ENCODE measurements at regions not wholly inside any gene's neighbourhood (a gene's known extent, or its start where the extent isn't known, plus 50 kb on each side); places are given as distances from the start of the nearest gene placed in this dataset.
A peak's percentile ranks its signal among the peaks of the same experiment; 100 is the strongest.

DNA sequence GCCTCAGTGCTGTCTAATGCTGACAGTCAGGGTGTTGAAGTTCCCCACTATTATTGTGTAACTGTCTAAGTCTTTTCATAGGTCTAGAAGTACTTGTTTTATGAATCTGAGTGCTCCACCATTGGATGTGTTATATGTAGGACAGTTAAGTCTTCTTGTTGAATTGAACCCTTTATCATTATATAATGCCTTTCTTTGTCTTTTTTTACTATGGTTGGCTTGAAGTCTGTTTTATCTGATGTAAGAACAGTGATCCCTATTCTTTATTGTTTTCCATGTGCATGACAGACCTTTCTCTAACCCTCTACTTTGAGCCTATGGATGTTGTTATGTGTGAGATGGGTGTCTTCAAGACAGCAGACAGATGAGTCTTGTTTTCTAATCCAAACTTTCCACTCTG is 107.8 kb upstream of the C11orf58 start:
- H3K36me3 ChIP-seq (ENCODE audit: insufficient read depth in 1 of 2, low read depth in 1 of 2) = no peaks in the 10 kb centered on the region
- H3K4me1 ChIP-seq = no peaks in the 10 kb centered on the region
- DNase-seq (no peak), ATAC-seq (no peak)
- H3K9me3 ChIP-seq = no peaks in the 10 kb centered on the region
- H3K27ac ChIP-seq = no peak overlapping the region
- no peak overlapping the region for H3K4me3 ChIP-seq
- intact Hi-C loops (cut with DNase I) = no loop called here
- no peaks in the 10 kb centered on the region for H3K27me3 ChIP-seq (ENCODE audit: insufficient read depth in 3 of 3, low read length in 2 of 3)
- TF ChIP-seq, protein P1, sequence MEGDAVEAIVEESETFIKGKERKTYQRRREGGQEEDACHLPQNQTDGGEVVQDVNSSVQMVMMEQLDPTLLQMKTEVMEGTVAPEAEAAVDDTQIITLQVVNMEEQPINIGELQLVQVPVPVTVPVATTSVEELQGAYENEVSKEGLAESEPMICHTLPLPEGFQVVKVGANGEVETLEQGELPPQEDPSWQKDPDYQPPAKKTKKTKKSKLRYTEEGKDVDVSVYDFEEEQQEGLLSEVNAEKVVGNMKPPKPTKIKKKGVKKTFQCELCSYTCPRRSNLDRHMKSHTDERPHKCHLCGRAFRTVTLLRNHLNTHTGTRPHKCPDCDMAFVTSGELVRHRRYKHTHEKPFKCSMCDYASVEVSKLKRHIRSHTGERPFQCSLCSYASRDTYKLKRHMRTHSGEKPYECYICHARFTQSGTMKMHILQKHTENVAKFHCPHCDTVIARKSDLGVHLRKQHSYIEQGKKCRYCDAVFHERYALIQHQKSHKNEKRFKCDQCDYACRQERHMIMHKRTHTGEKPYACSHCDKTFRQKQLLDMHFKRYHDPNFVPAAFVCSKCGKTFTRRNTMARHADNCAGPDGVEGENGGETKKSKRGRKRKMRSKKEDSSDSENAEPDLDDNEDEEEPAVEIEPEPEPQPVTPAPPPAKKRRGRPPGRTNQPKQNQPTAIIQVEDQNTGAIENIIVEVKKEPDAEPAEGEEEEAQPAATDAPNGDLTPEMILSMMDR (IDR thresholded peaks at IDR 0.05) = no peak

GRCh38 chr11:16618431-16618830 is 120.0 kb upstream of the C11orf58 start:
- Histone ChIP-seq H3K9me3 (no peaks in the 10 kb centered on the region), H3K4me3 (no peak overlapping the region), H3K4me1 (no peaks in the 10 kb centered on the region), H3K27me3 (ENCODE audit: insufficient read depth in 3 of 3, low read length in 2 of 3) (no peaks in the 10 kb centered on the region), H3K36me3 (ENCODE audit: insufficient read depth in 1 of 2, low read depth in 1 of 2) (no peaks in the 10 kb centered on the region), H3K27ac (no peak overlapping the region)
- no peak for DNase-seq
- intact Hi-C loops (cut with DNase I) = loop anchor here (5.0 to 10.0 kb wide), 2 partner anchors 764 to 976 kb away; no protein-coding TSS in a partner anchor
- WGBS, 3 donors = 84 to 92% (median 88%) methylated on average over 5 of the region's 5 CpGs
- no peak for ATAC-seq
- TF ChIP-seq, protein P1 (IDR thresholded peaks at IDR 0.05) = no peak

GRCh38 chr11:16615480-16615879 is 123.0 kb upstream of the C11orf58 start:
- Histone ChIP-seq H3K9me3 (no peaks in the 10 kb centered on the region), H3K4me3 (no peak overlapping the region), H3K27me3 (ENCODE audit: insufficient read depth in 3 of 3, low read length in 2 of 3) (peaks cover 0 to 8% (median 0%) of the 10 kb centered on the region in 3 donors), H3K27ac (no peak overlapping the region), H3K4me1 (no peaks in the 10 kb centered on the region), H3K36me3 (ENCODE audit: insufficient read depth in 1 of 2, low read depth in 1 of 2) (no peaks in the 10 kb centered on the region)
- intact Hi-C loops (cut with DNase I) = loop anchor here (5.0 to 10.0 kb wide), 2 partner anchors 761 to 973 kb away; no protein-coding TSS in a partner anchor
- WGBS, 3 donors = 50 to 96% (median 71%) methylated on average over 2 of the region's 2 CpGs
- DNase-seq = no peak
- TF ChIP-seq, protein P1 (IDR thresholded peaks at IDR 0.05) = no peak
- ATAC-seq = no peak

GRCh38 chr11:16613512-16614381 is 124.7 kb upstream of the C11orf58 start:
- Histone ChIP-seq H3K27ac (peak overlapping the region; percentile 87), H3K4me1 (no peaks in the 10 kb centered on the region), H3K9me3 (no peaks in the 10 kb centered on the region), H3K36me3 (ENCODE audit: insufficient read depth in 1 of 2, low read depth in 1 of 2) (no peaks in the 10 kb centered on the region), H3K27me3 (ENCODE audit: insufficient read depth in 3 of 3, low read length in 2 of 3) (peaks cover 0 to 8% (median 0%) of the 10 kb centered on the region in 3 donors), H3K4me3 (peak overlapping the region; percentile 71)
- 0 to 1% (median 1%) methylated on average over 59 to 65 of the region's 65 CpGs for WGBS, 3 donors
- DNase-seq (peak; percentile 87 to 93), ATAC-seq (peak; percentile 97 to 99 (median 98))
- intact Hi-C loops (cut with DNase I) = loop anchor here (5.0 to 10.0 kb wide), 3 partner anchors 671 to 961 kb away; no protein-coding TSS in a partner anchor
- TF ChIP-seq, protein P1 (IDR thresholded peaks at IDR 0.05) = peak; percentile 92
